ENCODE measurements at regions not wholly inside any gene's neighbourhood (a gene's known extent, or its start where the extent isn't known, plus 50 kb on each side); places are given as distances from the start of the nearest gene placed in this dataset.
A peak's percentile ranks its signal among the peaks of the same experiment; 100 is the strongest.

DNA sequence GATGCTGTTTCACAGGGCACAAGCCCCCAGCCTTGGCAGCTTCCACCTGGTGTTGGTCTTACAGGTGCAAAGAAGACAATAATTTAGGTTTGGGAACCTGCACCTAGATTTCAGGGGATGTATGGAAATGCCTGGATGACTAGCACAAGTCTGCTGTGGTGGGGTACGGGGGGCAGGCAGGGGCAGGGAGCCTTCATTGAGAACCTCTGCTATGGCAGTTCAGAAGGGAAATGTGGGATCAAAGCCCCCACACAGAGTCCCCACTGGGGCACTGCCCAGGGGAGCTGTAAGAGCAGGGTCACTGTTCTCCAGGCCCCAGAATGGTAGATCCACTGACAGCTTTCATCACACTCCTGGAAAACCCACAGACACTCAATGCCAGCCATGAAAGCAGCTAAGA, 686.5 kb downstream of the FAM181B start:
- 78 to 95% methylated on average over 1 of the region's 1 CpG for WGBS, 2 donors
- Histone ChIP-seq H3K27me3 (ENCODE audit: control insufficient read depth in 3 of 3, insufficient read depth in 3 of 3, low read length in 2 of 3) (no peaks in the 10 kb centered on the region), H3K27ac (ENCODE audit: low read depth in 1 of 2, low read length in 1 of 2) (no peak overlapping the region), H3K36me3 (ENCODE audit: control insufficient read depth in 4 of 4, insufficient read depth in 4 of 4, low read length in 4 of 4) (no peaks in the 10 kb centered on the region), H3K9ac (ENCODE audit: insufficient read depth in 1 of 2, low read length in 2 of 2) (no peak overlapping the region), H3K4me3 (no peak overlapping the region), H3K9me3 (ENCODE audit: control insufficient read depth in 4 of 4, insufficient read depth in 3 of 4, low read length in 3 of 4) (no peaks in the 10 kb centered on the region), H3K4me1 (ENCODE audit: control insufficient read depth in 5 of 5, insufficient read depth in 5 of 5, low read length in 5 of 5) (peaks cover 0 to 4% (median 0%) of the 10 kb centered on the region in 5 donors)
- ATAC-seq (ENCODE audit: insufficient read depth, low FRiP score) (no peak), DNase-seq (no peak)
- no peak for TF ChIP-seq CTCF (IDR thresholded peaks at IDR 0.05; ENCODE audit: control extremely low read depth, extremely low read depth)

GRCh38 chr11:82046778-82047177, 686.9 kb downstream of the FAM181B start:
- Histone ChIP-seq H3K27me3 (ENCODE audit: control insufficient read depth in 3 of 3, insufficient read depth in 3 of 3, low read length in 2 of 3) (no peaks in the 10 kb centered on the region), H3K27ac (ENCODE audit: low read depth in 1 of 2, low read length in 1 of 2) (no peak overlapping the region), H3K36me3 (ENCODE audit: control insufficient read depth in 4 of 4, insufficient read depth in 4 of 4, low read length in 4 of 4) (no peaks in the 10 kb centered on the region), H3K9me3 (ENCODE audit: control insufficient read depth in 4 of 4, insufficient read depth in 3 of 4, low read length in 3 of 4) (no peaks in the 10 kb centered on the region), H3K4me1 (ENCODE audit: control insufficient read depth in 5 of 5, insufficient read depth in 5 of 5, low read length in 5 of 5) (peaks cover 0 to 4% (median 0%) of the 10 kb centered on the region in 5 donors), H3K4me3 (no peak overlapping the region), H3K9ac (ENCODE audit: insufficient read depth in 1 of 2, low read length in 2 of 2) (no peak overlapping the region)
- WGBS, 2 donors: 70 to 78% methylated on average over 1 of the region's 1 CpG
- DNase-seq (peak; percentile 33 to 95 (median 90)), ATAC-seq (ENCODE audit: insufficient read depth, low FRiP score) (no peak)
- TF ChIP-seq CTCF (IDR thresholded peaks at IDR 0.05; ENCODE audit: control extremely low read depth, extremely low read depth): no peak

GRCh38 chr11:82045748-82046457, 687.8 kb downstream of the FAM181B start:
- Histone ChIP-seq H3K9ac (ENCODE audit: insufficient read depth in 1 of 2, low read length in 2 of 2) (no peak overlapping the region), H3K27ac (ENCODE audit: low read depth in 1 of 2, low read length in 1 of 2) (no peak overlapping the region), H3K27me3 (ENCODE audit: control insufficient read depth in 3 of 3, insufficient read depth in 3 of 3, low read length in 2 of 3) (no peaks in the 10 kb centered on the region), H3K4me3 (no peak overlapping the region), H3K36me3 (ENCODE audit: control insufficient read depth in 4 of 4, insufficient read depth in 4 of 4, low read length in 4 of 4) (no peaks in the 10 kb centered on the region), H3K4me1 (ENCODE audit: control insufficient read depth in 5 of 5, insufficient read depth in 5 of 5, low read length in 5 of 5) (peaks cover 0 to 4% (median 0%) of the 10 kb centered on the region in 5 donors), H3K9me3 (ENCODE audit: control insufficient read depth in 4 of 4, insufficient read depth in 3 of 4, low read length in 3 of 4) (no peaks in the 10 kb centered on the region)
- no peak for ATAC-seq (ENCODE audit: insufficient read depth, low FRiP score)
- no peak for TF ChIP-seq CTCF (IDR thresholded peaks at IDR 0.05; ENCODE audit: control extremely low read depth, extremely low read depth)
- 92 to 98% methylated on average over 2 of the region's 2 CpGs for WGBS, 2 donors
- DNase-seq: no peak

DNA sequence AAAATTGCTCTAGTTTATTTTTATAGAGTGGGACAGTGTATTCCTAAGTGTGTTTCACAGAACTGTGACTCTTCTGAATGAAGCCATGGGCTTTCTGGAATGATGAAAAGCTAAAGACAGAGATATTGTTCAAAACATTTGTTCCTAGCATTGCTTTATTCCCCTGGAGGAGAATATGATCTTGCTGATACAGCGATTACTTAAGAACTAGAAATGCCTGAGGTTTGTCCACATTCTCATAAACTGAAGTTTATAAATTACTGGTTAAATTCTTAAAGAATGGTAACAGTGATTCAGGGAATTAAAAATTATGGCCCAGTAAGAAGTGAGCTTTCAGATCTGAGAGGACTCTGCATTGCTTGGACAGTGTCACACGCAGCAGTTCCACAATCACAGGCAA, 690.3 kb downstream of the FAM181B start:
- H3K27ac ChIP-seq (ENCODE audit: low read depth in 1 of 2, low read length in 1 of 2): no peak overlapping the region
- ATAC-seq (ENCODE audit: insufficient read depth, low FRiP score) (no peak), DNase-seq (peak in 1 of 3 donors; percentile 3)
- 57 to 61% methylated on average over 2 of the region's 2 CpGs for WGBS, 2 donors
- H3K36me3 ChIP-seq (ENCODE audit: control insufficient read depth in 4 of 4, insufficient read depth in 4 of 4, low read length in 4 of 4): no peaks in the 10 kb centered on the region
- H3K27me3 ChIP-seq (ENCODE audit: control insufficient read depth in 3 of 3, insufficient read depth in 3 of 3, low read length in 2 of 3): no peaks in the 10 kb centered on the region
- H3K9ac ChIP-seq (ENCODE audit: insufficient read depth in 1 of 2, low read length in 2 of 2): no peak overlapping the region
- no peak overlapping the region for H3K4me3 ChIP-seq
- peaks cover 0 to 4% (median 0%) of the 10 kb centered on the region in 5 donors for H3K4me1 ChIP-seq (ENCODE audit: control insufficient read depth in 5 of 5, insufficient read depth in 5 of 5, low read length in 5 of 5)
- no peaks in the 10 kb centered on the region for H3K9me3 ChIP-seq (ENCODE audit: control insufficient read depth in 4 of 4, insufficient read depth in 3 of 4, low read length in 3 of 4)
- no peak for TF ChIP-seq CTCF (IDR thresholded peaks at IDR 0.05; ENCODE audit: control extremely low read depth, extremely low read depth)

Data from lung (tissue), 11 donors.